HFF-Myc (cell line): ENCODE measurements at regions not wholly inside any gene's neighbourhood (a gene's known extent, or its start where the extent isn't known, plus 50 kb on each side); places are given as distances from the start of the nearest gene placed in this dataset.

Source experiments
- DNase-seq: peaks from one replicate; pipeline ENCODE4 v3.0.0-alpha.2; 2011; ENCODE audit warnings: low read depth; ENCODE audit errors: extremely low read depth
- H3K4me3 ChIP-seq: replicated peaks from 2 replicates; pipeline ENCODE4 v1.5.1; 2011; ENCODE audit warnings: low read depth, mild to moderate bottlenecking, control low read depth, low read length
- CTCF ChIP-seq: IDR thresholded peaks from 2 replicates; pipeline ENCODE4 v1.5.1; 2012; ENCODE audit warnings: mild to moderate bottlenecking, low read depth, low read length, control low read depth; ENCODE audit errors: missing control alignments

GRCh38 chr2:53484531-53484930 is 283.1 kb upstream of the CHAC2 start:
- DNase-seq = no peak
- no peak for TF ChIP-seq CTCF
- no peak overlapping the region for H3K4me3 ChIP-seq

- no peak overlapping the region for H3K4me3 ChIP-seq
- no peak for DNase-seq
- no peak for TF ChIP-seq CTCF
These were observed 290.1 kb upstream of the CHAC2 start for GRCh38 chr2:53477517-53477916.

GRCh38 chr2:53476834-53477233 is 290.8 kb upstream of the CHAC2 start:
- no peak overlapping the region for H3K4me3 ChIP-seq
- TF ChIP-seq CTCF = no peak
- DNase-seq = no peak

- no peak overlapping the region for H3K4me3 ChIP-seq
- no peak for TF ChIP-seq CTCF
- no peak for DNase-seq
These were observed 291.8 kb upstream of the CHAC2 start for GRCh38 chr2:53475766-53476165.

- no peak for DNase-seq
- no peak overlapping the region for H3K4me3 ChIP-seq
- TF ChIP-seq CTCF = no peak
These were observed 292.3 kb upstream of the CHAC2 start for GRCh38 chr2:53475321-53475720.

GRCh38 chr2:53474914-53475313 is 292.7 kb upstream of the CHAC2 start:
- no peak overlapping the region for H3K4me3 ChIP-seq
- TF ChIP-seq CTCF = no peak
- DNase-seq = no peak

- TF ChIP-seq CTCF = no peak
- H3K4me3 ChIP-seq = no peak overlapping the region
- no peak for DNase-seq
These were observed 293.8 kb upstream of the CHAC2 start for GRCh38 chr2:53473775-53474311.
